ENCODE measurements at regions not wholly inside any gene's neighbourhood (a gene's known extent, or its start where the extent isn't known, plus 50 kb on each side); places are given as distances from the start of the nearest gene placed in this dataset.
A peak's percentile ranks its signal among the peaks of the same experiment; 100 is the strongest.

- Histone ChIP-seq H3K27me3 (no peaks in the 10 kb centered on the region), H3K4me3 (no peak overlapping the region), H3K27ac (replicated peaks in 1 of 4) (no peak overlapping the region), H3K36me3 (no peaks in the 10 kb centered on the region), H3K4me1 (no peaks in the 10 kb centered on the region), H3K9me3 (no peaks in the 10 kb centered on the region)
- intact Hi-C loops (cut with DNase I), result no loop called here
- 97% methylated on average over 7 of the region's 7 CpGs for WGBS
- no peak for TF ChIP-seq POLR2AphosphoS5 (IDR thresholded peaks at IDR 0.05)
- TF ChIP-seq POLR2A (IDR thresholded peaks at IDR 0.05; ENCODE audit: low read depth), result no peak
- no peak for TF ChIP-seq CTCF (IDR thresholded peaks at IDR 0.05)
- no peak for TF ChIP-seq EP300 (IDR thresholded peaks at IDR 0.05)
- no peak for DNase-seq (ENCODE audit: extremely low spot score)
Observed at GRCh38 chr13:80256352-80256932, 84.5 kb downstream of the SPRY2 start.

GRCh38 chr13:80255946-80256345 lies 85.0 kb downstream of the SPRY2 start:
- H3K27ac ChIP-seq (replicated peaks in 1 of 4), result no peak overlapping the region
- no peaks in the 10 kb centered on the region for H3K4me1 ChIP-seq
- no peak for DNase-seq (ENCODE audit: extremely low spot score)
- no peaks in the 10 kb centered on the region for H3K36me3 ChIP-seq
- 97% methylated on average over 1 of the region's 1 CpG for WGBS
- H3K9me3 ChIP-seq, result no peaks in the 10 kb centered on the region
- TF ChIP-seq POLR2AphosphoS5 (IDR thresholded peaks at IDR 0.05), result no peak
- TF ChIP-seq POLR2A (IDR thresholded peaks at IDR 0.05; ENCODE audit: low read depth), result no peak
- no peak for TF ChIP-seq EP300 (IDR thresholded peaks at IDR 0.05)
- no peak for TF ChIP-seq CTCF (IDR thresholded peaks at IDR 0.05)
- H3K27me3 ChIP-seq, result no peaks in the 10 kb centered on the region
- H3K4me3 ChIP-seq, result no peak overlapping the region
- intact Hi-C loops (cut with DNase I), result no loop called here

- no peaks in the 10 kb centered on the region for H3K27me3 ChIP-seq
- no peak overlapping the region for H3K27ac ChIP-seq (replicated peaks in 1 of 4)
Observed at GRCh38 chr13:80251403-80251802, 89.5 kb downstream of the SPRY2 start.

GRCh38 chr13:80250213-80250810 lies 90.6 kb downstream of the SPRY2 start:
- Histone ChIP-seq H3K9me3 (no peaks in the 10 kb centered on the region), H3K4me3 (peak overlapping the region in 2 of 4 donors; percentile 2 to 5), H3K4me1 (no peaks in the 10 kb centered on the region), H3K27ac (replicated peaks in 1 of 4) (no peak overlapping the region), H3K36me3 (no peaks in the 10 kb centered on the region), H3K27me3 (no peaks in the 10 kb centered on the region)
- DNase-seq (ENCODE audit: extremely low spot score), result no peak
- intact Hi-C loops (cut with DNase I), result no loop called here
- 54% methylated on average over 7 of the region's 7 CpGs for WGBS
- TF ChIP-seq POLR2A (IDR thresholded peaks at IDR 0.05; ENCODE audit: low read depth) (no peak), CTCF (IDR thresholded peaks at IDR 0.05) (no peak), POLR2AphosphoS5 (IDR thresholded peaks at IDR 0.05) (no peak), EP300 (IDR thresholded peaks at IDR 0.05) (no peak)

More at GRCh38 chr13:80251403-80251802, 89.5 kb downstream of the SPRY2 start:
- H3K36me3 ChIP-seq, result no peaks in the 10 kb centered on the region
- H3K4me3 ChIP-seq, result no peak overlapping the region
- no peak for DNase-seq (ENCODE audit: extremely low spot score)
- intact Hi-C loops (cut with DNase I), result no loop called here
- no peaks in the 10 kb centered on the region for H3K9me3 ChIP-seq
- WGBS, result 51% methylated on average over 2 of the region's 2 CpGs
- TF ChIP-seq EP300 (IDR thresholded peaks at IDR 0.05), result no peak
- TF ChIP-seq POLR2A (IDR thresholded peaks at IDR 0.05; ENCODE audit: low read depth), result no peak
- TF ChIP-seq POLR2AphosphoS5 (IDR thresholded peaks at IDR 0.05), result no peak
- no peak for TF ChIP-seq CTCF (IDR thresholded peaks at IDR 0.05)
- H3K4me1 ChIP-seq, result no peaks in the 10 kb centered on the region

All from esophagus muscularis mucosa (tissue), 4 donors.